GF-D8 (cell line): ENCODE measurements at regions not wholly inside any gene's neighbourhood (a gene's known extent, or its start where the extent isn't known, plus 50 kb on each side); places are given as distances from the start of the nearest gene placed in this dataset.

Experiments used
- DNase-seq: peaks from one replicate; lab custom pipeline; 2025; lab: John Stamatoyannopoulos, UW

GRCh38 chr11:37072538-37073055 lies 474.6 kb upstream of the RAG2 start:
- DNase-seq, result no peak

GRCh38 chr11:37050311-37050710 lies 452.3 kb upstream of the RAG2 start:
- no peak for DNase-seq

GRCh38 chr11:37040921-37041320 lies 442.9 kb upstream of the RAG2 start:
- no peak for DNase-seq

GRCh38 chr11:37038911-37039310 lies 440.9 kb upstream of the RAG2 start:
- DNase-seq, result no peak

GRCh38 chr11:37026741-37027140 lies 428.7 kb upstream of the RAG2 start:
- no peak for DNase-seq

- DNase-seq, result no peak
Observed at GRCh38 chr11:37026326-37026725, 428.3 kb upstream of the RAG2 start.

GRCh38 chr11:37006563-37006962 lies 408.5 kb upstream of the RAG2 start:
- no peak for DNase-seq

- no peak for DNase-seq
Observed at GRCh38 chr11:37002831-37003230, 404.8 kb upstream of the RAG2 start.

GRCh38 chr11:36997656-36998055 lies 399.6 kb upstream of the RAG2 start:
- no peak for DNase-seq

- DNase-seq, result no peak
Observed at GRCh38 chr11:36996795-36997194, 398.8 kb upstream of the RAG2 start.

GRCh38 chr11:36994208-36994607 lies 396.2 kb upstream of the RAG2 start:
- no peak for DNase-seq

GRCh38 chr11:36988556-36988955 lies 390.5 kb upstream of the RAG2 start:
- no peak for DNase-seq

- no peak for DNase-seq
Observed at GRCh38 chr11:36985562-36985961, 387.5 kb upstream of the RAG2 start.

- no peak for DNase-seq
Observed at GRCh38 chr11:36976741-36977140, 378.7 kb upstream of the RAG2 start.

GRCh38 chr11:36974771-36975170 lies 376.7 kb upstream of the RAG2 start:
- no peak for DNase-seq

GRCh38 chr11:36953976-36954375 lies 355.9 kb upstream of the RAG2 start:
- no peak for DNase-seq

GRCh38 chr11:36948460-36949127 lies 350.6 kb upstream of the RAG2 start:
- DNase-seq, result no peak

- DNase-seq, result no peak
Observed at GRCh38 chr11:36945384-36945783, 347.3 kb upstream of the RAG2 start.

- no peak for DNase-seq
Observed at GRCh38 chr11:36933481-36933880, 335.4 kb upstream of the RAG2 start.

GRCh38 chr11:36931139-36931538 lies 333.1 kb upstream of the RAG2 start:
- no peak for DNase-seq

- no peak for DNase-seq
Observed at GRCh38 chr11:36930256-36930655, 332.2 kb upstream of the RAG2 start.

GRCh38 chr11:36929401-36929800 lies 331.4 kb upstream of the RAG2 start:
- DNase-seq, result no peak

GRCh38 chr11:36928621-36929020 lies 330.6 kb upstream of the RAG2 start:
- DNase-seq, result no peak

- DNase-seq, result no peak
Observed at GRCh38 chr11:36899800-36900199, 301.8 kb upstream of the RAG2 start.
